ENCODE measurements at regions not wholly inside any gene's neighbourhood (a gene's known extent, or its start where the extent isn't known, plus 50 kb on each side); places are given as distances from the start of the nearest gene placed in this dataset.

DNA sequence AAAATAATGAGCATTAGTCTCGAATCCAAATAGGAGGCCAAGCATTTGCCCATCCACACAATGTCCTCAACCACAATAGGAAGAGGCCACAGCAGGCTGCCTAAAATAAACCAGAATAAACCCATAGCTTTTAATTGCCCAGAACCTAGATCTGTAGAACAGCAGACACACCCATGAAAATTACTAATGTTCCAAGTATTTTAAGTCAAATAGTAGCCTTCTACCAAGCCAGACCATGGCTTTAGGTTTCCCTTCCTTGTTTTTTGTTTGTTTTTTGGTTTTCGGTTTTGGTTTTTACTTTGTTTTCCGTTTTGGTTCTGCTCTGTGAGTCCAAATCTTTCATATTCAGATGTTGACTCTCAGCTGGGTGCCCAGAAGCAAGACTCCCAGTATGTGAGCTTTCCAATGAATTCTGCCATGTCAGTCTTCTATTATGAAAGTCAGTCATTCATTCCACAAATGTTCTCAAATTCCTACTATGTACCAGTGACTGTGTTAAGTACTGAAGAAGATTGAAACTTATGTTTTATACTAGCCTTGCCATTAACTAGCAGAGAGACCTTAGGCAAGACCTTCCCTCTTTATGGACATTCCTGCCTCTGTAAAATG is 57.8 kb upstream of the BOC start:
- ATAC-seq: no peak
- Histone ChIP-seq H3K27me3 (ENCODE audit: insufficient read depth in 3 of 3, low read length in 2 of 3) (no peaks in the 10 kb centered on the region), H3K4me1 (peaks cover 7% of the 10 kb centered on the region), H3K9me3 (no peaks in the 10 kb centered on the region), H3K4me3 (no peak overlapping the region), H3K36me3 (ENCODE audit: insufficient read depth in 1 of 2, low read depth in 1 of 2) (no peaks in the 10 kb centered on the region), H3K27ac (no peak overlapping the region)
- TF ChIP-seq CTCF (IDR thresholded peaks at IDR 0.05): no peak
- DNase-seq: no peak
- 85 to 88% (median 87%) methylated on average over 3 of the region's 3 CpGs for WGBS, 3 donors
- intact Hi-C loops (cut with DNase I): no loop called here

DNA sequence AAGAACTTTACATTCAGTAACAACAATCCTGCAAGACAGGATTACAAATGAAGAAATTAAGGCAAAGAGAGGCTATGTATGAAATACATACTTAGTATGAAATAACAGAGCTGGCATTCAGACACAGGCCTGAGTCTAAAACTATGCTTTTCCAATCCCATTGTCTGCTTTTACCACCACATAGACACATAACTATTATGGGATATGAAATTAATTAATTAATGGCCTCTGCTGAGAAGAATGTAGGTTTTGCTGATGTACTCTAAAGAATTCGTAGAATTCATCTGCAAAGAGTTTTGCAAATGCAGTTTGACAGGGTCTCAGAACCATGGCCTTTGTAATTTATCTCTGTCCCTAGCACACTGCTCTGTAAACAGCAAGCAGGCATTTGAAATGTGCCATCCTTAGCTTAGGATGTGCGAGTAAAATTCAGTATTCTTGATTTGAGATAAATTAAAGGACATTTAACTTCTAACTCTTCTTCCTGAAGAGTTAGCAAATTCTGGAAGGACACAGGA is 54.5 kb upstream of the BOC start:
- H3K4me1 ChIP-seq: no peaks in the 10 kb centered on the region
- DNase-seq: no peak
- 85 to 91% (median 88%) methylated on average over 2 of the region's 2 CpGs for WGBS, 3 donors
- no peak for TF ChIP-seq CTCF (IDR thresholded peaks at IDR 0.05)
- no peaks in the 10 kb centered on the region for H3K27me3 ChIP-seq (ENCODE audit: insufficient read depth in 3 of 3, low read length in 2 of 3)
- H3K9me3 ChIP-seq: no peaks in the 10 kb centered on the region
- H3K4me3 ChIP-seq: no peak overlapping the region
- intact Hi-C loops (cut with DNase I): no loop called here
- ATAC-seq: no peak
- H3K27ac ChIP-seq: no peak overlapping the region
- no peaks in the 10 kb centered on the region for H3K36me3 ChIP-seq (ENCODE audit: insufficient read depth in 1 of 2, low read depth in 1 of 2)

DNA sequence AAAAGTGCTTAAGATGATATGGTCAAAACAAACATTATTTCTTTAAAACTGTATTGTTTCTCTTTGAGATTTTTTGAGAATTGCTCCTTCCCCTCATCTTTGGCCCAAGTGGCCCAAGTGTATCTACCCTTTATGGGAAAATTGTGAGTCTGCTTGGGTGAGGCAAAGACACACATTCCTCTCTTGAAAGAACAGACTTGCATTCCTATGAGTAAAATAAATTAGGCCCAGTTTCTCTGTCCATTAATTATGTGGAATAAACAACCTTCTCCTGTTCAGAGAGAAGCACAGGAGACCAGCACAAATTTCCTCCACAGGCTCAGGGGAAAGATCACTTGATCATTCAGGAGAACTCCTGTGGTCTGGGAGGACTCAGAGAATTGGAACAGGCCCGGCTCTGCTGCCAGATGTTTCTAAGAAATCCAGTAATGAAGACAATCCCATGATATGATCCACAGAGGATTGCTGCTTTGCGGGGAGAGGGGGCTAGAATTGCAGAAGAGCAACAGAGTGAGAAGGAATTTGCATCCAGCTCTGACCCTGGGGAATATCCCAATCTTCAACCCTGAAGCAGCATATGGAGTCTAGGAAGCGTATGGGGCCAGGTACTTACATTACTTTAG is 53.8 kb upstream of the BOC start:
- Histone ChIP-seq H3K27ac (no peak overlapping the region), H3K4me1 (no peaks in the 10 kb centered on the region), H3K36me3 (ENCODE audit: insufficient read depth in 1 of 2, low read depth in 1 of 2) (no peaks in the 10 kb centered on the region), H3K27me3 (ENCODE audit: insufficient read depth in 3 of 3, low read length in 2 of 3) (no peaks in the 10 kb centered on the region), H3K9me3 (no peaks in the 10 kb centered on the region), H3K4me3 (no peak overlapping the region)
- WGBS, 3 donors: 62 to 80% (median 76%) methylated on average over 3 of the region's 3 CpGs
- intact Hi-C loops (cut with DNase I): no loop called here
- peak; percentile 37 to 56 (median 42) for ATAC-seq
- DNase-seq: peak; percentile 53 to 64
- TF ChIP-seq CTCF (IDR thresholded peaks at IDR 0.05): no peak

GRCh38 chr3:113158171-113158570 is 53.2 kb upstream of the BOC start:
- Histone ChIP-seq H3K27ac (no peak overlapping the region), H3K36me3 (ENCODE audit: insufficient read depth in 1 of 2, low read depth in 1 of 2) (no peaks in the 10 kb centered on the region), H3K27me3 (ENCODE audit: insufficient read depth in 3 of 3, low read length in 2 of 3) (no peaks in the 10 kb centered on the region), H3K4me1 (no peaks in the 10 kb centered on the region), H3K4me3 (no peak overlapping the region), H3K9me3 (no peaks in the 10 kb centered on the region)
- intact Hi-C loops (cut with DNase I): no loop called here
- ATAC-seq: peak in 3 of 4 donors; percentile 34 to 51 (median 41)
- 78 to 88% (median 84%) methylated on average over 4 of the region's 4 CpGs for WGBS, 3 donors
- DNase-seq: no peak
- no peak for TF ChIP-seq CTCF (IDR thresholded peaks at IDR 0.05)
